A549 (cell line): ENCODE measurements at regions not wholly inside any gene's neighbourhood (a gene's known extent, or its start where the extent isn't known, plus 50 kb on each side); places are given as distances from the start of the nearest gene placed in this dataset.

Source experiments
- CEBPB ChIP-seq, 2 experiments: fragments of >200 bp in 1 of 2; sonication (Bioruptor Twin) in 1 of 2; formaldehyde crosslinking in 1 of 2; IDR thresholded peaks; 2 replicates each; pipeline ENCODE4 v1.6.1; 2012 to 2016
- CTCF ChIP-seq: fragments of >200 bp; sonication (Bioruptor Twin); formaldehyde crosslinking; IDR thresholded peaks from 3 replicates; pipeline ENCODE4 v1.5.1; 2016
- FOSL2 ChIP-seq, 2 experiments: fragments of 450-650 bp in 1 of 2; fragments of >200 bp in 1 of 2; sonication (Bioruptor Twin) in 1 of 2; formaldehyde crosslinking; IDR thresholded peaks; 2 replicates each; pipeline versions ENCODE4 v1.5.0 to v1.6.1; 2016 to 2020; ENCODE audit warnings: mild to moderate bottlenecking in 1 of 2, moderate library complexity in 1 of 2
- JUN ChIP-seq, 2 experiments: fragments of >200 bp; sonication (Bioruptor Twin); formaldehyde crosslinking; IDR thresholded peaks; 2 replicates in 1 of 2; 3 replicates in 1 of 2; pipeline ENCODE4 v1.6.1; 2016 to 2017
- MAZ ChIP-seq: fragments of 150-350 bp; IDR thresholded peaks from 2 replicates; pipeline ENCODE4 v1.6.1; 2014; ENCODE audit warnings: antibody characterized with exemption, low read depth, low read length, borderline replicate concordance
- POLR2A ChIP-seq: IDR thresholded peaks from 2 replicates; pipeline ENCODE4 v1.6.1; 2012; ENCODE audit warnings: mild to moderate bottlenecking, low read length
- RCOR1 ChIP-seq: fragments of 150-350 bp; IDR thresholded peaks from 2 replicates; pipeline ENCODE4 v1.6.1; 2014; ENCODE audit warnings: antibody characterized with exemption, low read length, low read depth
- REST ChIP-seq: fragments of 200-600 bp; sonication (generic); IDR thresholded peaks from 2 replicates; pipeline ENCODE4 v1.6.1; 2016; ENCODE audit warnings: antibody characterized with exemption, mild to moderate bottlenecking, moderate library complexity
- SMC3 ChIP-seq: fragments of >200 bp; sonication (Bioruptor Twin); formaldehyde crosslinking; IDR thresholded peaks from 3 replicates; pipeline ENCODE4 v1.6.1; 2018; ENCODE audit warnings: inconsistent platforms
- USF2 ChIP-seq: fragments of 450-650 bp; IDR thresholded peaks from 2 replicates; pipeline ENCODE4 v1.6.1; 2014; ENCODE audit warnings: antibody characterized with exemption
- ZC3H11A ChIP-seq: fragments of 450-650 bp; IDR thresholded peaks from 2 replicates; pipeline ENCODE4 v1.6.1; 2014; ENCODE audit warnings: antibody characterized with exemption, mild to moderate bottlenecking
- ZFP36 ChIP-seq: fragments of 450-650 bp; IDR thresholded peaks from 2 replicates; pipeline ENCODE4 v1.6.1; 2014; ENCODE audit warnings: borderline replicate concordance; ENCODE audit not compliant: partially characterized antibody
- ZNF302 ChIP-seq: fragments of 250-450 bp; sonication (Bioruptor Pico); IDR thresholded peaks from 2 replicates; pipeline ENCODE4 v1.9.0; 2021; ENCODE audit warnings: inconsistent platforms, mild to moderate bottlenecking, moderate library complexity
- ZSCAN20 ChIP-seq: fragments of 250-450 bp; sonication (Bioruptor Pico); IDR thresholded peaks from 2 replicates; pipeline ENCODE4 v1.8.0; 2022; ENCODE audit warnings: mild to moderate bottlenecking, moderate library complexity

DNA sequence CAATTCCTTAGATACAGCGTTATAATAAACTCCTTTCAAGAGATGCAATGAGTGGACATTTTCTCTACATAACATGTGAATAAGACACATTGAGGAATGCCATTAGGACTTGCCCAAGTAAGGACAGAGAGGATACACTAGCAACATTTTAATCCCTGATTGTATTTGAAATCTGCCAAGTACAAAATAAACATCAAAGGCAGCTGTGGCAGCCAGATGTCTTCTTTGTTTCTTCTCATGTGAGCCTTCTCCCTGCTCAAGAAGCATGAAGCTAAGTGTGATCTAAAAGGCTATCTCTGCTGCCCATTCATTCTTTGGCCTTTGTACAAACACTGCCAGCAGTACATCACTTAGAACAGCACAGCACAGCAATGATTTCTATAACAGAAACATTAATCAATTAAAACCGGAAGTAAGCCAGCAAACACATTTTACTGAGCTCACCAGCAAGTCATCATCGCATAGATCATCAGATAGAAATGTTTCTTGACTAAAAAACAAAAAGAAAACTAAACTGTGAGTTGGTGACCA, 364.0 kb downstream of the CNTN6 start:
- TF ChIP-seq CEBPB (IDR thresholded peaks at IDR 0.05), result no peak
- no peak for TF ChIP-seq RCOR1
- TF ChIP-seq ZFP36, result no peak
- TF ChIP-seq CTCF, result no peak
- TF ChIP-seq FOSL2 (IDR thresholded peaks at IDR 0.05), result no peak
- TF ChIP-seq FOSL2 (CRISPR knock-in tag; IDR thresholded peaks at IDR 0.05), result no peak
- TF ChIP-seq POLR2A, result no peak
- no peak for TF ChIP-seq JUN (IDR thresholded peaks at IDR 0.05)
- TF ChIP-seq ZSCAN20 (CRISPR knock-in tag), result no peak
- no peak for TF ChIP-seq ZC3H11A
- TF ChIP-seq SMC3, result no peak
- TF ChIP-seq MAZ, result no peak
- no peak for TF ChIP-seq REST
- no peak for TF ChIP-seq USF2
- no peak for TF ChIP-seq ZNF302 (CRISPR knock-in tag)
